ENCODE measurements at regions not wholly inside any gene's neighbourhood (a gene's known extent, or its start where the extent isn't known, plus 50 kb on each side); places are given as distances from the start of the nearest gene placed in this dataset.

GRCh38 chr5:61625137-61625561 lies 293.1 kb downstream of the ZSWIM6 start:
- peak overlapping the region; percentile 82 for H3K9ac ChIP-seq (ENCODE audit: low read length)

GRCh38 chr5:61625681-61626621 lies 293.9 kb downstream of the ZSWIM6 start:
- peaks cover 13% of the 10 kb centered on the region for H3K4me1 ChIP-seq (ENCODE audit: control insufficient read depth, insufficient read depth, low read length)
- no peaks in the 10 kb centered on the region for H3K27me3 ChIP-seq (ENCODE audit: control insufficient read depth, insufficient read depth, low read length)
- peak overlapping the region; percentile 82 for H3K9ac ChIP-seq (ENCODE audit: low read length)
- peak overlapping the region; percentile 56 for H3K4me3 ChIP-seq (ENCODE audit: low read length)
- no peaks in the 10 kb centered on the region for H3K36me3 ChIP-seq (ENCODE audit: control insufficient read depth, insufficient read depth, low read length)
- H3K9me3 ChIP-seq (ENCODE audit: control insufficient read depth, low read length), result no peaks in the 10 kb centered on the region

More at GRCh38 chr5:61625137-61625561, 293.1 kb downstream of the ZSWIM6 start:
- H3K4me1 ChIP-seq (ENCODE audit: control insufficient read depth, insufficient read depth, low read length), result peaks cover 17% of the 10 kb centered on the region
- H3K4me3 ChIP-seq (ENCODE audit: low read length), result peak overlapping the region; percentile 56
- H3K36me3 ChIP-seq (ENCODE audit: control insufficient read depth, insufficient read depth, low read length), result no peaks in the 10 kb centered on the region
- no peaks in the 10 kb centered on the region for H3K9me3 ChIP-seq (ENCODE audit: control insufficient read depth, low read length)
- H3K27me3 ChIP-seq (ENCODE audit: control insufficient read depth, insufficient read depth, low read length), result no peaks in the 10 kb centered on the region

GRCh38 chr5:61626639-61627282 lies 294.7 kb downstream of the ZSWIM6 start:
- Histone ChIP-seq H3K4me1 (ENCODE audit: control insufficient read depth, insufficient read depth, low read length) (peaks cover 7% of the 10 kb centered on the region), H3K4me3 (ENCODE audit: low read length) (no peak overlapping the region), H3K36me3 (ENCODE audit: control insufficient read depth, insufficient read depth, low read length) (no peaks in the 10 kb centered on the region), H3K9me3 (ENCODE audit: control insufficient read depth, low read length) (no peaks in the 10 kb centered on the region), H3K27me3 (ENCODE audit: control insufficient read depth, insufficient read depth, low read length) (no peaks in the 10 kb centered on the region), H3K9ac (ENCODE audit: low read length) (no peak overlapping the region)

- Histone ChIP-seq H3K36me3 (ENCODE audit: control insufficient read depth, insufficient read depth, low read length) (no peaks in the 10 kb centered on the region), H3K9me3 (ENCODE audit: control insufficient read depth, low read length) (no peaks in the 10 kb centered on the region), H3K4me3 (ENCODE audit: low read length) (no peak overlapping the region), H3K4me1 (ENCODE audit: control insufficient read depth, insufficient read depth, low read length) (peaks cover 7% of the 10 kb centered on the region), H3K9ac (ENCODE audit: low read length) (no peak overlapping the region), H3K27me3 (ENCODE audit: control insufficient read depth, insufficient read depth, low read length) (no peaks in the 10 kb centered on the region)
Measured at GRCh38 chr5:61627531-61627930, 295.5 kb downstream of the ZSWIM6 start.

- Histone ChIP-seq H3K4me3 (ENCODE audit: low read length) (no peak overlapping the region), H3K27me3 (ENCODE audit: control insufficient read depth, insufficient read depth, low read length) (no peaks in the 10 kb centered on the region), H3K4me1 (ENCODE audit: control insufficient read depth, insufficient read depth, low read length) (no peaks in the 10 kb centered on the region), H3K9me3 (ENCODE audit: control insufficient read depth, low read length) (no peaks in the 10 kb centered on the region), H3K9ac (ENCODE audit: low read length) (no peak overlapping the region), H3K36me3 (ENCODE audit: control insufficient read depth, insufficient read depth, low read length) (no peaks in the 10 kb centered on the region)
Measured at GRCh38 chr5:61630908-61631307, 298.9 kb downstream of the ZSWIM6 start.

GRCh38 chr5:61631438-61631941 lies 299.4 kb downstream of the ZSWIM6 start:
- Histone ChIP-seq H3K4me1 (ENCODE audit: control insufficient read depth, insufficient read depth, low read length) (no peaks in the 10 kb centered on the region), H3K4me3 (ENCODE audit: low read length) (no peak overlapping the region), H3K36me3 (ENCODE audit: control insufficient read depth, insufficient read depth, low read length) (no peaks in the 10 kb centered on the region), H3K9me3 (ENCODE audit: control insufficient read depth, low read length) (no peaks in the 10 kb centered on the region), H3K9ac (ENCODE audit: low read length) (no peak overlapping the region), H3K27me3 (ENCODE audit: control insufficient read depth, insufficient read depth, low read length) (no peaks in the 10 kb centered on the region)

GRCh38 chr5:61632064-61632463 lies 300.0 kb downstream of the ZSWIM6 start:
- H3K4me3 ChIP-seq (ENCODE audit: low read length), result no peak overlapping the region
- H3K27me3 ChIP-seq (ENCODE audit: control insufficient read depth, insufficient read depth, low read length), result no peaks in the 10 kb centered on the region
- no peak overlapping the region for H3K9ac ChIP-seq (ENCODE audit: low read length)
- no peaks in the 10 kb centered on the region for H3K4me1 ChIP-seq (ENCODE audit: control insufficient read depth, insufficient read depth, low read length)
- no peaks in the 10 kb centered on the region for H3K36me3 ChIP-seq (ENCODE audit: control insufficient read depth, insufficient read depth, low read length)
- H3K9me3 ChIP-seq (ENCODE audit: control insufficient read depth, low read length), result no peaks in the 10 kb centered on the region

- H3K4me1 ChIP-seq (ENCODE audit: control insufficient read depth, insufficient read depth, low read length), result no peaks in the 10 kb centered on the region
- no peak overlapping the region for H3K9ac ChIP-seq (ENCODE audit: low read length)
- no peaks in the 10 kb centered on the region for H3K36me3 ChIP-seq (ENCODE audit: control insufficient read depth, insufficient read depth, low read length)
- H3K27me3 ChIP-seq (ENCODE audit: control insufficient read depth, insufficient read depth, low read length), result no peaks in the 10 kb centered on the region
- H3K9me3 ChIP-seq (ENCODE audit: control insufficient read depth, low read length), result no peaks in the 10 kb centered on the region
- no peak overlapping the region for H3K4me3 ChIP-seq (ENCODE audit: low read length)
Measured at GRCh38 chr5:61635271-61635670, 303.2 kb downstream of the ZSWIM6 start.

GRCh38 chr5:61637566-61637965 lies 305.5 kb downstream of the ZSWIM6 start:
- H3K4me3 ChIP-seq (ENCODE audit: low read length), result no peak overlapping the region
- no peaks in the 10 kb centered on the region for H3K36me3 ChIP-seq (ENCODE audit: control insufficient read depth, insufficient read depth, low read length)
- H3K27me3 ChIP-seq (ENCODE audit: control insufficient read depth, insufficient read depth, low read length), result no peaks in the 10 kb centered on the region
- H3K9ac ChIP-seq (ENCODE audit: low read length), result no peak overlapping the region
- no peaks in the 10 kb centered on the region for H3K4me1 ChIP-seq (ENCODE audit: control insufficient read depth, insufficient read depth, low read length)
- H3K9me3 ChIP-seq (ENCODE audit: control insufficient read depth, low read length), result no peaks in the 10 kb centered on the region

GRCh38 chr5:61638476-61638875 lies 306.4 kb downstream of the ZSWIM6 start:
- H3K4me1 ChIP-seq (ENCODE audit: control insufficient read depth, insufficient read depth, low read length), result no peaks in the 10 kb centered on the region
- H3K9ac ChIP-seq (ENCODE audit: low read length), result no peak overlapping the region
- H3K9me3 ChIP-seq (ENCODE audit: control insufficient read depth, low read length), result no peaks in the 10 kb centered on the region
- H3K4me3 ChIP-seq (ENCODE audit: low read length), result no peak overlapping the region
- no peaks in the 10 kb centered on the region for H3K36me3 ChIP-seq (ENCODE audit: control insufficient read depth, insufficient read depth, low read length)
- no peaks in the 10 kb centered on the region for H3K27me3 ChIP-seq (ENCODE audit: control insufficient read depth, insufficient read depth, low read length)

GRCh38 chr5:61640179-61641021 lies 308.3 kb downstream of the ZSWIM6 start:
- H3K4me3 ChIP-seq (ENCODE audit: low read length), result no peak overlapping the region
- H3K9ac ChIP-seq (ENCODE audit: low read length), result no peak overlapping the region
- H3K36me3 ChIP-seq (ENCODE audit: control insufficient read depth, insufficient read depth, low read length), result no peaks in the 10 kb centered on the region
- no peaks in the 10 kb centered on the region for H3K4me1 ChIP-seq (ENCODE audit: control insufficient read depth, insufficient read depth, low read length)
- H3K9me3 ChIP-seq (ENCODE audit: control insufficient read depth, low read length), result no peaks in the 10 kb centered on the region
- no peaks in the 10 kb centered on the region for H3K27me3 ChIP-seq (ENCODE audit: control insufficient read depth, insufficient read depth, low read length)
